ENCODE measurements at regions not wholly inside any gene's neighbourhood (a gene's known extent, or its start where the extent isn't known, plus 50 kb on each side); places are given as distances from the start of the nearest gene placed in this dataset.

- no peak overlapping the region for H3K27ac ChIP-seq (ENCODE audit: low read depth in 2 of 2, low read length in 1 of 2)
- H3K36me3 ChIP-seq (ENCODE audit: control insufficient read depth in 2 of 2, insufficient read depth in 2 of 2, low read length in 1 of 2): no peaks in the 10 kb centered on the region
- H3K9me3 ChIP-seq (ENCODE audit: control insufficient read depth in 2 of 2, insufficient read depth in 1 of 2, low read depth in 1 of 2, low read length in 1 of 2): no peaks in the 10 kb centered on the region
- 92 to 97% methylated on average over 2 of the region's 2 CpGs for WGBS, 2 donors
- H3K27me3 ChIP-seq (ENCODE audit: control insufficient read depth in 1 of 2, insufficient read depth in 2 of 2, low read length in 2 of 2): no peaks in the 10 kb centered on the region
- no peaks in the 10 kb centered on the region for H3K4me1 ChIP-seq (ENCODE audit: control insufficient read depth in 2 of 2, insufficient read depth in 2 of 2, low read length in 1 of 2)
- no peak overlapping the region for H3K4me3 ChIP-seq (ENCODE audit: low read depth in 1 of 2, low read length in 2 of 2)
These were observed 425.9 kb upstream of the PIK3C3 start for GRCh38 chr18:41529093-41529492.

- WGBS, 2 donors: 53 to 59% methylated on average over 1 of the region's 1 CpG
- H3K9me3 ChIP-seq (ENCODE audit: control insufficient read depth in 2 of 2, insufficient read depth in 1 of 2, low read depth in 1 of 2, low read length in 1 of 2): no peaks in the 10 kb centered on the region
These were observed 429.0 kb upstream of the PIK3C3 start for GRCh38 chr18:41526054-41526453.

GRCh38 chr18:41524674-41525470 lies 430.2 kb upstream of the PIK3C3 start:
- Histone ChIP-seq H3K36me3 (ENCODE audit: control insufficient read depth in 2 of 2, insufficient read depth in 2 of 2, low read length in 1 of 2) (no peaks in the 10 kb centered on the region), H3K9me3 (ENCODE audit: control insufficient read depth in 2 of 2, insufficient read depth in 1 of 2, low read depth in 1 of 2, low read length in 1 of 2) (no peaks in the 10 kb centered on the region), H3K27me3 (ENCODE audit: control insufficient read depth in 1 of 2, insufficient read depth in 2 of 2, low read length in 2 of 2) (no peaks in the 10 kb centered on the region), H3K27ac (ENCODE audit: low read depth in 2 of 2, low read length in 1 of 2) (no peak overlapping the region), H3K4me1 (ENCODE audit: control insufficient read depth in 2 of 2, insufficient read depth in 2 of 2, low read length in 1 of 2) (no peaks in the 10 kb centered on the region), H3K4me3 (ENCODE audit: low read depth in 1 of 2, low read length in 2 of 2) (no peak overlapping the region)
- WGBS, 2 donors: 24 to 36% methylated on average over 2 of the region's 2 CpGs

More at GRCh38 chr18:41526054-41526453, 429.0 kb upstream of the PIK3C3 start:
- Histone ChIP-seq H3K27ac (ENCODE audit: low read depth in 2 of 2, low read length in 1 of 2) (no peak overlapping the region), H3K36me3 (ENCODE audit: control insufficient read depth in 2 of 2, insufficient read depth in 2 of 2, low read length in 1 of 2) (no peaks in the 10 kb centered on the region), H3K4me1 (ENCODE audit: control insufficient read depth in 2 of 2, insufficient read depth in 2 of 2, low read length in 1 of 2) (no peaks in the 10 kb centered on the region), H3K27me3 (ENCODE audit: control insufficient read depth in 1 of 2, insufficient read depth in 2 of 2, low read length in 2 of 2) (no peaks in the 10 kb centered on the region), H3K4me3 (ENCODE audit: low read depth in 1 of 2, low read length in 2 of 2) (no peak overlapping the region)

GRCh38 chr18:41517142-41517541 lies 437.9 kb upstream of the PIK3C3 start:
- no peaks in the 10 kb centered on the region for H3K9me3 ChIP-seq (ENCODE audit: control insufficient read depth in 2 of 2, insufficient read depth in 1 of 2, low read depth in 1 of 2, low read length in 1 of 2)
- no peaks in the 10 kb centered on the region for H3K27me3 ChIP-seq (ENCODE audit: control insufficient read depth in 1 of 2, insufficient read depth in 2 of 2, low read length in 2 of 2)
- no peaks in the 10 kb centered on the region for H3K4me1 ChIP-seq (ENCODE audit: control insufficient read depth in 2 of 2, insufficient read depth in 2 of 2, low read length in 1 of 2)
- no peak overlapping the region for H3K27ac ChIP-seq (ENCODE audit: low read depth in 2 of 2, low read length in 1 of 2)
- H3K4me3 ChIP-seq (ENCODE audit: low read depth in 1 of 2, low read length in 2 of 2): no peak overlapping the region
- no peaks in the 10 kb centered on the region for H3K36me3 ChIP-seq (ENCODE audit: control insufficient read depth in 2 of 2, insufficient read depth in 2 of 2, low read length in 1 of 2)

GRCh38 chr18:41513438-41513837 lies 441.6 kb upstream of the PIK3C3 start:
- Histone ChIP-seq H3K27me3 (ENCODE audit: control insufficient read depth in 1 of 2, insufficient read depth in 2 of 2, low read length in 2 of 2) (no peaks in the 10 kb centered on the region), H3K4me1 (ENCODE audit: control insufficient read depth in 2 of 2, insufficient read depth in 2 of 2, low read length in 1 of 2) (no peaks in the 10 kb centered on the region), H3K4me3 (ENCODE audit: low read depth in 1 of 2, low read length in 2 of 2) (no peak overlapping the region), H3K9me3 (ENCODE audit: control insufficient read depth in 2 of 2, insufficient read depth in 1 of 2, low read depth in 1 of 2, low read length in 1 of 2) (no peaks in the 10 kb centered on the region), H3K36me3 (ENCODE audit: control insufficient read depth in 2 of 2, insufficient read depth in 2 of 2, low read length in 1 of 2) (no peaks in the 10 kb centered on the region), H3K27ac (ENCODE audit: low read depth in 2 of 2, low read length in 1 of 2) (no peak overlapping the region)
- 72 to 74% methylated on average over 3 of the region's 3 CpGs for WGBS, 2 donors

GRCh38 chr18:41504316-41504715 lies 450.7 kb upstream of the PIK3C3 start:
- Histone ChIP-seq H3K9me3 (ENCODE audit: control insufficient read depth in 2 of 2, insufficient read depth in 1 of 2, low read depth in 1 of 2, low read length in 1 of 2) (no peaks in the 10 kb centered on the region), H3K36me3 (ENCODE audit: control insufficient read depth in 2 of 2, insufficient read depth in 2 of 2, low read length in 1 of 2) (no peaks in the 10 kb centered on the region), H3K27me3 (ENCODE audit: control insufficient read depth in 1 of 2, insufficient read depth in 2 of 2, low read length in 2 of 2) (no peaks in the 10 kb centered on the region), H3K4me3 (ENCODE audit: low read depth in 1 of 2, low read length in 2 of 2) (no peak overlapping the region), H3K4me1 (ENCODE audit: control insufficient read depth in 2 of 2, insufficient read depth in 2 of 2, low read length in 1 of 2) (no peaks in the 10 kb centered on the region), H3K27ac (ENCODE audit: low read depth in 2 of 2, low read length in 1 of 2) (no peak overlapping the region)
- 81 to 83% methylated on average over 3 of the region's 3 CpGs for WGBS, 2 donors

- Histone ChIP-seq H3K9me3 (ENCODE audit: control insufficient read depth in 2 of 2, insufficient read depth in 1 of 2, low read depth in 1 of 2, low read length in 1 of 2) (no peaks in the 10 kb centered on the region), H3K4me3 (ENCODE audit: low read depth in 1 of 2, low read length in 2 of 2) (no peak overlapping the region), H3K27ac (ENCODE audit: low read depth in 2 of 2, low read length in 1 of 2) (no peak overlapping the region), H3K4me1 (ENCODE audit: control insufficient read depth in 2 of 2, insufficient read depth in 2 of 2, low read length in 1 of 2) (no peaks in the 10 kb centered on the region), H3K36me3 (ENCODE audit: control insufficient read depth in 2 of 2, insufficient read depth in 2 of 2, low read length in 1 of 2) (no peaks in the 10 kb centered on the region), H3K27me3 (ENCODE audit: control insufficient read depth in 1 of 2, insufficient read depth in 2 of 2, low read length in 2 of 2) (no peaks in the 10 kb centered on the region)
- 85 to 95% methylated on average over 3 of the region's 3 CpGs for WGBS, 2 donors
These were observed 453.2 kb upstream of the PIK3C3 start for GRCh38 chr18:41501848-41502247.

- Histone ChIP-seq H3K27ac (ENCODE audit: low read depth in 2 of 2, low read length in 1 of 2) (no peak overlapping the region), H3K36me3 (ENCODE audit: control insufficient read depth in 2 of 2, insufficient read depth in 2 of 2, low read length in 1 of 2) (no peaks in the 10 kb centered on the region), H3K9me3 (ENCODE audit: control insufficient read depth in 2 of 2, insufficient read depth in 1 of 2, low read depth in 1 of 2, low read length in 1 of 2) (no peaks in the 10 kb centered on the region), H3K4me3 (ENCODE audit: low read depth in 1 of 2, low read length in 2 of 2) (no peak overlapping the region), H3K4me1 (ENCODE audit: control insufficient read depth in 2 of 2, insufficient read depth in 2 of 2, low read length in 1 of 2) (no peaks in the 10 kb centered on the region), H3K27me3 (ENCODE audit: control insufficient read depth in 1 of 2, insufficient read depth in 2 of 2, low read length in 2 of 2) (no peaks in the 10 kb centered on the region)
- WGBS, 2 donors: 72 to 80% methylated on average over 1 of the region's 1 CpG
These were observed 455.7 kb upstream of the PIK3C3 start for GRCh38 chr18:41499345-41499744.

GRCh38 chr18:41490861-41491260 lies 464.2 kb upstream of the PIK3C3 start:
- Histone ChIP-seq H3K4me1 (ENCODE audit: control insufficient read depth in 2 of 2, insufficient read depth in 2 of 2, low read length in 1 of 2) (no peaks in the 10 kb centered on the region), H3K36me3 (ENCODE audit: control insufficient read depth in 2 of 2, insufficient read depth in 2 of 2, low read length in 1 of 2) (no peaks in the 10 kb centered on the region), H3K27ac (ENCODE audit: low read depth in 2 of 2, low read length in 1 of 2) (no peak overlapping the region), H3K27me3 (ENCODE audit: control insufficient read depth in 1 of 2, insufficient read depth in 2 of 2, low read length in 2 of 2) (no peaks in the 10 kb centered on the region), H3K9me3 (ENCODE audit: control insufficient read depth in 2 of 2, insufficient read depth in 1 of 2, low read depth in 1 of 2, low read length in 1 of 2) (no peaks in the 10 kb centered on the region), H3K4me3 (ENCODE audit: low read depth in 1 of 2, low read length in 2 of 2) (no peak overlapping the region)
- WGBS, 2 donors: 78 to 95% methylated on average over 1 of the region's 1 CpG

GRCh38 chr18:41486575-41486974 lies 468.5 kb upstream of the PIK3C3 start:
- no peaks in the 10 kb centered on the region for H3K36me3 ChIP-seq (ENCODE audit: control insufficient read depth in 2 of 2, insufficient read depth in 2 of 2, low read length in 1 of 2)
- H3K27me3 ChIP-seq (ENCODE audit: control insufficient read depth in 1 of 2, insufficient read depth in 2 of 2, low read length in 2 of 2): no peaks in the 10 kb centered on the region
- no peaks in the 10 kb centered on the region for H3K9me3 ChIP-seq (ENCODE audit: control insufficient read depth in 2 of 2, insufficient read depth in 1 of 2, low read depth in 1 of 2, low read length in 1 of 2)
- no peak overlapping the region for H3K27ac ChIP-seq (ENCODE audit: low read depth in 2 of 2, low read length in 1 of 2)
- no peak overlapping the region for H3K4me3 ChIP-seq (ENCODE audit: low read depth in 1 of 2, low read length in 2 of 2)
- WGBS, 2 donors: 41 to 47% methylated on average over 1 of the region's 1 CpG
- no peaks in the 10 kb centered on the region for H3K4me1 ChIP-seq (ENCODE audit: control insufficient read depth in 2 of 2, insufficient read depth in 2 of 2, low read length in 1 of 2)

Data from esophagus (tissue), 2 donors.